Keratinocyte (primary cell): ENCODE measurements at regions not wholly inside any gene's neighbourhood (a gene's known extent, or its start where the extent isn't known, plus 50 kb on each side); places are given as distances from the start of the nearest gene placed in this dataset.
A peak's percentile ranks its signal among the peaks of the same experiment; 100 is the strongest.

Experiments used
- DNase-seq: peaks from one replicate; pipeline ENCODE4 v3.0.0-alpha.2; 2011; ENCODE audit warnings: low read depth, missing footprints, low spot score
- FAIRE-seq: peaks from 2 replicates; lab custom pipeline; 2011; peaks lifted over from hg19 to GRCh38; lab: Jason Lieb, UNC
- H2AFZ ChIP-seq: 2 replicates; pipeline ENCODE4 v1.6.0; 2012; ENCODE audit warnings: low read length, control low read depth, inconsistent platforms; ENCODE audit not compliant: control insufficient read depth
- H3K27ac ChIP-seq: 2 replicates; pipeline ENCODE4 v1.5.1; 2011; ENCODE audit warnings: low read length; ENCODE audit not compliant: control insufficient read depth, insufficient read depth
- H3K27me3 ChIP-seq: 3 replicates; pipeline ENCODE4 v1.6.0; 2011; ENCODE audit warnings: low read length; ENCODE audit not compliant: control insufficient read depth, insufficient read depth; ENCODE audit errors: extremely low read depth
- H3K36me3 ChIP-seq, 2 experiments: 2 replicates in 1 of 2; 3 replicates in 1 of 2; pipeline ENCODE4 v1.5.1; 2011; ENCODE audit warnings: low read length in 2 of 2, mild to moderate bottlenecking in 1 of 2; ENCODE audit not compliant: control insufficient read depth in 2 of 2, insufficient read depth in 2 of 2; ENCODE audit errors: extremely low read depth in 1 of 2
- H3K4me1 ChIP-seq: 3 replicates; pipeline ENCODE4 v1.5.1; 2011; ENCODE audit warnings: low read length; ENCODE audit not compliant: control insufficient read depth, insufficient read depth; ENCODE audit errors: extremely low read depth
- H3K4me2 ChIP-seq: 3 replicates; pipeline ENCODE4 v1.6.0; 2011; ENCODE audit warnings: low read depth, low read length; ENCODE audit not compliant: control insufficient read depth, insufficient read depth; ENCODE audit errors: extremely low read depth
- H3K4me3 ChIP-seq, 3 experiments: fragments of 200-600 bp in 1 of 3; sonication (generic) in 1 of 3; 2 replicates in 2 of 3; 3 replicates in 1 of 3; pipeline ENCODE4 v1.5.1; 2011 to 2016; ENCODE audit warnings: low read length in 3 of 3, mild to moderate bottlenecking in 3 of 3, control low read depth in 2 of 3, inconsistent platforms in 1 of 3, low read depth in 1 of 3, mixed read lengths in 1 of 3, mixed run types in 1 of 3, moderate library complexity in 1 of 3; ENCODE audit not compliant: control insufficient read depth in 2 of 3, insufficient read depth in 2 of 3; ENCODE audit errors: extremely low read depth in 1 of 3
- H3K79me2 ChIP-seq: 2 replicates; pipeline ENCODE4 v1.6.0; 2012; ENCODE audit warnings: low read length; ENCODE audit not compliant: control insufficient read depth, insufficient read depth
- H3K9ac ChIP-seq: 3 replicates; pipeline ENCODE4 v1.6.0; 2011; ENCODE audit warnings: low read length; ENCODE audit not compliant: control insufficient read depth, insufficient read depth; ENCODE audit errors: extremely low read depth
- H3K9me1 ChIP-seq: 3 replicates; pipeline ENCODE4 v1.6.0; 2011; ENCODE audit warnings: low read length; ENCODE audit not compliant: control insufficient read depth, insufficient read depth; ENCODE audit errors: extremely low read depth
- H3K9me3 ChIP-seq: 2 replicates; pipeline ENCODE4 v1.5.1; 2012; ENCODE audit warnings: low read depth, low read length; ENCODE audit not compliant: control insufficient read depth
- H4K20me1 ChIP-seq: 3 replicates; pipeline ENCODE4 v1.6.0; 2011; ENCODE audit warnings: low read length; ENCODE audit not compliant: control insufficient read depth, insufficient read depth; ENCODE audit errors: extremely low read depth
- EZH2 ChIP-seq: IDR thresholded peaks from one replicate; pipeline ENCODE4 v1.6.1; 2012; ENCODE audit warnings: inconsistent platforms, mild to moderate bottlenecking, low read length, moderate library complexity
- dilution Hi-C: fragments of 300-500 bp; cut with MboI; formaldehyde crosslinking; loops from one replicate; pipeline ENCODE4 v1.7.0; 2020; ENCODE audit warnings: low sequenced_read_pairs; ENCODE audit not compliant: extremely low pct_ligation_motif_present
- TF ChIP-seq, protein P1 (sequence below), 3 experiments: IDR thresholded peaks in 1 of 3; conservative IDR thresholded peaks in 1 of 3; optimal IDR thresholded peaks in 1 of 3; 2 replicates in 2 of 3; 3 replicates in 1 of 3; pipeline versions ENCODE3 to v1.5.1; 2011; ENCODE audit warnings: low read length in 3 of 3, mild to moderate bottlenecking in 3 of 3, moderate library complexity in 2 of 3, control low read depth in 1 of 3, inconsistent platforms in 1 of 3; ENCODE audit not compliant: insufficient read depth in 2 of 3; ENCODE audit errors: extremely low read depth in 1 of 3

- Histone ChIP-seq H3K4me3 (no peak overlapping the region), H2AFZ (peak overlapping the region; percentile 75), H3K27ac (no peak overlapping the region), H3K9me1 (no peaks in the 10 kb centered on the region), H3K9ac (no peak overlapping the region), H3K36me3 (no peaks in the 10 kb centered on the region), H3K79me2 (no peaks in the 10 kb centered on the region), H4K20me1 (no peaks in the 10 kb centered on the region), H3K9me3 (no peaks in the 10 kb centered on the region), H3K27me3 (no peaks in the 10 kb centered on the region), H3K4me1 (no peaks in the 10 kb centered on the region), H3K4me2 (no peak overlapping the region)
- dilution Hi-C loops, result no loop called here
- FAIRE-seq (peak; percentile 91), DNase-seq (no peak)
- TF ChIP-seq EZH2, result no peak
- TF ChIP-seq, protein P1, sequence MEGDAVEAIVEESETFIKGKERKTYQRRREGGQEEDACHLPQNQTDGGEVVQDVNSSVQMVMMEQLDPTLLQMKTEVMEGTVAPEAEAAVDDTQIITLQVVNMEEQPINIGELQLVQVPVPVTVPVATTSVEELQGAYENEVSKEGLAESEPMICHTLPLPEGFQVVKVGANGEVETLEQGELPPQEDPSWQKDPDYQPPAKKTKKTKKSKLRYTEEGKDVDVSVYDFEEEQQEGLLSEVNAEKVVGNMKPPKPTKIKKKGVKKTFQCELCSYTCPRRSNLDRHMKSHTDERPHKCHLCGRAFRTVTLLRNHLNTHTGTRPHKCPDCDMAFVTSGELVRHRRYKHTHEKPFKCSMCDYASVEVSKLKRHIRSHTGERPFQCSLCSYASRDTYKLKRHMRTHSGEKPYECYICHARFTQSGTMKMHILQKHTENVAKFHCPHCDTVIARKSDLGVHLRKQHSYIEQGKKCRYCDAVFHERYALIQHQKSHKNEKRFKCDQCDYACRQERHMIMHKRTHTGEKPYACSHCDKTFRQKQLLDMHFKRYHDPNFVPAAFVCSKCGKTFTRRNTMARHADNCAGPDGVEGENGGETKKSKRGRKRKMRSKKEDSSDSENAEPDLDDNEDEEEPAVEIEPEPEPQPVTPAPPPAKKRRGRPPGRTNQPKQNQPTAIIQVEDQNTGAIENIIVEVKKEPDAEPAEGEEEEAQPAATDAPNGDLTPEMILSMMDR (optimal IDR thresholded peaks at IDR 0.05 in 1 of 3, IDR thresholded peaks at IDR 0.05 in 1 of 3, conservative IDR thresholded peaks at IDR 0.05 in 1 of 3; ENCODE audit: extremely low read depth in 1 of 3, insufficient read depth in 2 of 3, low read length in 3 of 3), result no peak
Measured at GRCh38 chr11:15893080-15893492, 463.3 kb downstream of the SOX6 start.

DNA sequence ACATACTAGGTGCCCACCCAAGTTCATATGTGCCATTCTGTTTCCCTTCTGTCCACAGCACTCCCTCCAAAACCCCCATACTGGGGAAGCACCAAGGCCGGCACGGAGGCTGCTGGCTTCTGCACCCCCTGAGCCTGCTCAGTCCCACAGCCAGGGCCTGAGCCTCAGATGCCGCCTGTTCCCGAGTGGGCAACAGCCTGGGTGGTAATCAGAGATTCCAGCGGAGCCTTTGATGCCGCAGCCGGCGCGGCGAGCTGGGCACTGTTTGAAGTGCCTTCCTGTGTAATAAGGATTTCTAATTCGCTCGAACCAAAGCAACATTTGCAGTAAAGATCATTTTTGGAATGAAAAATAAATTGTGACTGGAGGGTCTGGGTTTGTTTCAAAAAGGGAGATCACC, 460.3 kb downstream of the SOX6 start:
- H3K36me3 ChIP-seq, result no peaks in the 10 kb centered on the region
- no peak overlapping the region for H3K4me3 ChIP-seq
- no peaks in the 10 kb centered on the region for H4K20me1 ChIP-seq
- no peak overlapping the region for H2AFZ ChIP-seq
- DNase-seq (no peak), FAIRE-seq (no peak)
- no peaks in the 10 kb centered on the region for H3K9me3 ChIP-seq
- no peaks in the 10 kb centered on the region for H3K4me1 ChIP-seq
- H3K4me2 ChIP-seq, result no peak overlapping the region
- TF ChIP-seq, protein P1 (optimal IDR thresholded peaks at IDR 0.05 in 1 of 3, IDR thresholded peaks at IDR 0.05 in 1 of 3, conservative IDR thresholded peaks at IDR 0.05 in 1 of 3; ENCODE audit: extremely low read depth in 1 of 3, insufficient read depth in 2 of 3, low read length in 3 of 3), result no peak
- no peak for TF ChIP-seq EZH2
- H3K9me1 ChIP-seq, result no peaks in the 10 kb centered on the region
- no peaks in the 10 kb centered on the region for H3K27me3 ChIP-seq
- no peaks in the 10 kb centered on the region for H3K79me2 ChIP-seq
- no peak overlapping the region for H3K27ac ChIP-seq
- H3K9ac ChIP-seq, result no peak overlapping the region
- dilution Hi-C loops, result no loop called here
